ENCODE measurements at regions not wholly inside any gene's neighbourhood (a gene's known extent, or its start where the extent isn't known, plus 50 kb on each side); places are given as distances from the start of the nearest gene placed in this dataset.
A peak's percentile ranks its signal among the peaks of the same experiment; 100 is the strongest.

DNA sequence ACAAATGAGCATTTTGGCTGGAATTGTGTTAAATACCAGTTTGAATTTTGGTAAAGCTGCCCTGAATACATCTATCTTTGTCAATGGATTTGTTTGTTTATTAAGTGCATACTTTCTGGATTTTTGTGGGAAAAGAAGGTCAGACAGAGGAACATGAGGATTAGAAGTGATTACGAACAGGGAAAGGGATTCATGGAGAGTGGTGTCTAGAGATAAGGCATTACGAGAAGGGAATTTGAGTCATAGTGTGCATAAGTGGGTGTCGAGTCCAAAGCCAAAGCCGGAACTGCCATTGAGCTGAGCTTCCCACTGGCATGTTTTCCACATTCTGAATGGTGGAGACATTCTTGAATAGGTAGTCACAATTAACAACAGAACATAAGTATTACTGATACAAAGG, 68.9 kb upstream of the EFEMP1 start:
- no peak overlapping the region for H3K4me3 ChIP-seq (ENCODE audit: low read depth, low read length)

GRCh38 chr2:55993685-55994084, 70.1 kb upstream of the EFEMP1 start:
- H3K4me3 ChIP-seq (ENCODE audit: low read depth, low read length) = no peak overlapping the region
- no peaks in the 10 kb centered on the region for H3K36me3 ChIP-seq (ENCODE audit: control insufficient read depth, insufficient read depth, low read length)
- DNase-seq (ENCODE audit: low read depth) = no peak
- no peaks in the 10 kb centered on the region for H3K27me3 ChIP-seq (ENCODE audit: control insufficient read depth, insufficient read depth, low read length)
- TF ChIP-seq CTCF (IDR thresholded peaks at IDR 0.05; ENCODE audit: insufficient read depth, low read length, poor library complexity, severe bottlenecking) = no peak

More for the DNA sequence above, 68.9 kb upstream of the EFEMP1 start:
- no peak for TF ChIP-seq CTCF (IDR thresholded peaks at IDR 0.05; ENCODE audit: insufficient read depth, low read length, poor library complexity, severe bottlenecking)
- peak; percentile 57 for DNase-seq (ENCODE audit: low read depth)
- H3K36me3 ChIP-seq (ENCODE audit: control insufficient read depth, insufficient read depth, low read length) = no peaks in the 10 kb centered on the region
- no peaks in the 10 kb centered on the region for H3K27me3 ChIP-seq (ENCODE audit: control insufficient read depth, insufficient read depth, low read length)

DNA sequence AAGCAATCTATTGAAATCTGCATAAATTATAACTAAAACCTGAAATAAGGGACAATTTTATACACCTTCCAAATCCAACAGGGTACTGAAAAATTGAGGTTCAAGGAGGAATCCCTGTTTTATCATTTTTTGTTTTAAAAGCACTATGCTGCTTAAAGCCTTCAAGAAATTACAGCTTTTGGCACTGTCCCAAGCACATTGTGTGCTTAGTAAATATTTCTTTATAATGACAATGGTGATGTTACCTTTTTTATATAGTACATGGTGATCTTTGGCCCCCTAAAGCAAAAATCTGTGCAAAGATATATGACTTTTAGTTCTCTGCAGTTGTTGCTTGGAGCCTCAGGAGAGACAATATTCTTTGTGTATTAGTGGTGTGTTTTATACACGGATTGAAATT, 71.6 kb upstream of the EFEMP1 start:
- Histone ChIP-seq H3K4me3 (ENCODE audit: low read depth, low read length) (no peak overlapping the region), H3K36me3 (ENCODE audit: control insufficient read depth, insufficient read depth, low read length) (no peaks in the 10 kb centered on the region), H3K27me3 (ENCODE audit: control insufficient read depth, insufficient read depth, low read length) (no peaks in the 10 kb centered on the region)
- no peak for DNase-seq (ENCODE audit: low read depth)
- no peak for TF ChIP-seq CTCF (IDR thresholded peaks at IDR 0.05; ENCODE audit: insufficient read depth, low read length, poor library complexity, severe bottlenecking)

DNA sequence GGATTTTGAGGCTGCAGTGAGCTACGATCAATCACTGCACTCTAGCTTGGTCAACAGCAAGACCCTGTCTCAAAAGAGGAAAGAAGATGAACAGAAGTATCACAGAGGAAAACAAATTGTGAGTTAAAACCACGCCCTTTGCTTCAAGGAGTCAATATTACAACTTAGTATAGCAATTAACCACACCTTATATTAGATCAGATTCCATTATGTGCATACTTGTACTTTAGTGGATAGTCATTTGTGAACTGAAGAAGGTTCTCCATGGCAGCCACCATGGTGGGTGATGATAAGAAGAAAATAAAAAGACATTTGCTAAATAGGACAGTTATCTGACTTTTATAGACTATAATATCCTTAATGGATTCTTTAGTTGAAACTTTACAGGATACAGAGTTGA, 72.3 kb upstream of the EFEMP1 start:
- Histone ChIP-seq H3K27me3 (ENCODE audit: control insufficient read depth, insufficient read depth, low read length) (no peaks in the 10 kb centered on the region), H3K36me3 (ENCODE audit: control insufficient read depth, insufficient read depth, low read length) (no peaks in the 10 kb centered on the region), H3K4me3 (ENCODE audit: low read depth, low read length) (no peak overlapping the region)
- no peak for TF ChIP-seq CTCF (IDR thresholded peaks at IDR 0.05; ENCODE audit: insufficient read depth, low read length, poor library complexity, severe bottlenecking)
- DNase-seq (ENCODE audit: low read depth) = no peak

- no peak overlapping the region for H3K4me3 ChIP-seq (ENCODE audit: low read depth, low read length)
- no peaks in the 10 kb centered on the region for H3K36me3 ChIP-seq (ENCODE audit: control insufficient read depth, insufficient read depth, low read length)
- DNase-seq (ENCODE audit: low read depth) = no peak
- no peaks in the 10 kb centered on the region for H3K27me3 ChIP-seq (ENCODE audit: control insufficient read depth, insufficient read depth, low read length)
- no peak for TF ChIP-seq CTCF (IDR thresholded peaks at IDR 0.05; ENCODE audit: insufficient read depth, low read length, poor library complexity, severe bottlenecking)
Measured at GRCh38 chr2:55999231-55999630, 75.6 kb upstream of the EFEMP1 start.

DNA sequence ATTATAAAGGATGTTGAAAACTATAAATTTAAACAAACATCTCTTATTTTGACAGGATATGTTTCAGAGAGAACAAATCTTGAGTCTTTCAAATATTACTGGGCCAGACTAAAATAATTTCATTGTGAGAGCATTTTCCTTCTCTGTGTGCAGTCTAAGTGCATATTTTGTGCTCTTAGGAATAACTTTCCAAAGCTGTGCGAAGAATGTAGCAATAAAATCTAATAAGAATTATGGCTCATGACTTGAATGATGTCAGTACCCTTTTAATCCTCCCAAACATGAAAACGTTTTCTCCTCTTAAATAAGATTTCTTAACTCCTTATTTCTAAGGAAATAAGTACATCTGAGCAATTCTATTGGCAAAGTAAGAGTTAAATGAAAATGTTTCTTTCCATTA, 76.2 kb upstream of the EFEMP1 start:
- Histone ChIP-seq H3K27me3 (ENCODE audit: control insufficient read depth, insufficient read depth, low read length) (no peaks in the 10 kb centered on the region), H3K4me3 (ENCODE audit: low read depth, low read length) (no peak overlapping the region), H3K36me3 (ENCODE audit: control insufficient read depth, insufficient read depth, low read length) (no peaks in the 10 kb centered on the region)
- no peak for TF ChIP-seq CTCF (IDR thresholded peaks at IDR 0.05; ENCODE audit: insufficient read depth, low read length, poor library complexity, severe bottlenecking)
- no peak for DNase-seq (ENCODE audit: low read depth)
